ENCODE measurements at regions not wholly inside any gene's neighbourhood (a gene's known extent, or its start where the extent isn't known, plus 50 kb on each side); places are given as distances from the start of the nearest gene placed in this dataset.

GRCh38 chr20:39903806-39904465, 785.1 kb downstream of the MAFB start:
- H2BK15ac ChIP-seq (ENCODE audit: low read length) = no peak overlapping the region
- no peaks in the 10 kb centered on the region for H3K36me3 ChIP-seq (ENCODE audit: control insufficient read depth in 2 of 4, insufficient read depth in 4 of 4, low read length in 3 of 4)
- H3K56ac ChIP-seq (replicated peaks; ENCODE audit: insufficient read length, low read depth, low read length) = no peak overlapping the region
- H2AK5ac ChIP-seq (ENCODE audit: low read depth, low read length) = no peak overlapping the region
- H3K4me3 ChIP-seq (ENCODE audit: extremely low read depth in 1 of 4, insufficient read depth in 2 of 4, low read depth in 3 of 4, low read length in 4 of 4) = no peak overlapping the region
- no peak overlapping the region for H2BK12ac ChIP-seq (ENCODE audit: low read depth, low read length)
- no peak overlapping the region for H2BK5ac ChIP-seq (ENCODE audit: low read depth, low read length)
- H3K27me3 ChIP-seq (replicated peaks in 1 of 4; ENCODE audit: control insufficient read depth in 3 of 4, extremely low read depth in 1 of 4, insufficient read depth in 3 of 4, low read length in 3 of 4) = no peaks in the 10 kb centered on the region
- no peak overlapping the region for H2BK120ac ChIP-seq (replicated peaks; ENCODE audit: low read depth, low read length)
- peaks cover 0 to 3% of the 10 kb centered on the region in 2 experiments; a peak in 1 of 4 replicates for H3K9me3 ChIP-seq (ENCODE audit: insufficient read depth in 2 of 2, low read depth in 1 of 2, low read length in 1 of 2)
- H3K9ac ChIP-seq (replicated peaks in 1 of 4; ENCODE audit: extremely low read depth in 1 of 4, low read depth in 3 of 4, low read length in 3 of 4) = no peak overlapping the region
- H2AFZ ChIP-seq (ENCODE audit: low read length) = no peak overlapping the region
- no peak overlapping the region for H4K5ac ChIP-seq (ENCODE audit: insufficient read length, low read depth, low read length)
- CTCF ChIA-PET (ENCODE audit: partially characterized antibody) = interaction anchor here (0.6 kb wide), 1 partner anchor 250 kb away, joined by 3 read pairs; no protein-coding TSS in a partner anchor
- H3K4me1 ChIP-seq (replicated peaks in 1 of 4; ENCODE audit: control insufficient read depth in 3 of 4, insufficient read depth in 4 of 4, low read length in 3 of 4) = peaks cover 0 to 9% (median 7%) of the 10 kb centered on the region in 4 experiments; a peak in 4 of 7 replicates
- POLR2A ChIA-PET (ENCODE audit: partially characterized antibody) = no interaction called here
- no peak overlapping the region for H4K91ac ChIP-seq (replicated peaks; ENCODE audit: insufficient read length, low read length)
- H3K4me2 ChIP-seq (ENCODE audit: insufficient read depth in 1 of 2, low read depth in 2 of 2, low read length in 2 of 2) = no peak overlapping the region
- DNase-seq (ENCODE audit: low read depth in 1 of 2, low spot score in 2 of 2) = no peak
- H2BK20ac ChIP-seq (ENCODE audit: low read length) = no peak overlapping the region
- no peak for FAIRE-seq
- no peak overlapping the region for H3K27ac ChIP-seq (ENCODE audit: low read depth, low read length)
- no peak overlapping the region for H3K18ac ChIP-seq (ENCODE audit: extremely low read depth, low read length)
- no peaks in the 10 kb centered on the region for H4K20me1 ChIP-seq (replicated peaks in 1 of 2; ENCODE audit: control insufficient read depth in 1 of 2, insufficient read depth in 2 of 2, low read length in 2 of 2)
- H3K14ac ChIP-seq (ENCODE audit: insufficient read length) = no peak overlapping the region
- H3K23ac ChIP-seq (ENCODE audit: insufficient read length) = no peak overlapping the region
- no peak overlapping the region for H3K4ac ChIP-seq (replicated peaks; ENCODE audit: insufficient read length, low read depth, low read length)
- 96% methylated on average over 10 of the region's 10 CpGs; no CpG with 5 or more reads in 1 of the 2 experiments for WGBS, 2 experiments (ENCODE audit: extremely low coverage in 1 of 2, insufficient coverage in 1 of 2, insufficient read length in 1 of 2, insufficient replicate concordance in 2 of 2, low coverage in 1 of 2, low lambda C conversion rate in 2 of 2, missing lambda C conversion rate in 1 of 2)
- no peaks in the 10 kb centered on the region for H3K79me1 ChIP-seq (ENCODE audit: low read depth, low read length)
- no peaks in the 10 kb centered on the region for H3K23me2 ChIP-seq (ENCODE audit: low read depth, low read length)
- H4K8ac ChIP-seq (ENCODE audit: extremely low read depth, insufficient read depth, low read length) = no peak overlapping the region
- no peaks in the 10 kb centered on the region for H3K79me2 ChIP-seq (ENCODE audit: control insufficient read depth in 1 of 2, insufficient read depth in 2 of 2, low read length in 2 of 2)
- TF ChIP-seq EZH2 (IDR thresholded peaks at IDR 0.05; ENCODE audit: low read depth, low read length, severe bottlenecking) (no peak), RNF2 (IDR thresholded peaks at IDR 0.05; ENCODE audit: borderline replicate concordance, low read depth, low read length, missing control alignments, poor library complexity, severe bottlenecking) (no peak), PHF8 (conservative IDR thresholded peaks at IDR 0.05; ENCODE audit: low read depth, low read length) (no peak), SP2 (IDR thresholded peaks at IDR 0.05; ENCODE audit: low read length) (no peak), ZNF274 (IDR thresholded peaks at IDR 0.05; ENCODE audit: borderline replicate concordance, extremely low read depth, low read length) (no peak), SAP30 (IDR thresholded peaks at IDR 0.05; ENCODE audit: insufficient read depth, insufficient replicate concordance, low read length) (no peak), SRF (IDR thresholded peaks at IDR 0.05; ENCODE audit: low read depth, low read length) (no peak), NANOG (IDR thresholded peaks at IDR 0.05; ENCODE audit: insufficient read depth, low read depth, low read length, poor library complexity, severe bottlenecking) (no peak), GTF2F1 (IDR thresholded peaks at IDR 0.05; ENCODE audit: borderline replicate concordance, low read depth, low read length) (no peak), SUZ12 (IDR thresholded peaks at IDR 0.05; ENCODE audit: low read length) (no peak), RXRA (IDR thresholded peaks at IDR 0.05; ENCODE audit: insufficient read depth, low read depth, low read length) (no peak), MAX (IDR thresholded peaks at IDR 0.05) (no peak)
